ENCODE measurements at regions not wholly inside any gene's neighbourhood (a gene's known extent, or its start where the extent isn't known, plus 50 kb on each side); places are given as distances from the start of the nearest gene placed in this dataset.

DNA sequence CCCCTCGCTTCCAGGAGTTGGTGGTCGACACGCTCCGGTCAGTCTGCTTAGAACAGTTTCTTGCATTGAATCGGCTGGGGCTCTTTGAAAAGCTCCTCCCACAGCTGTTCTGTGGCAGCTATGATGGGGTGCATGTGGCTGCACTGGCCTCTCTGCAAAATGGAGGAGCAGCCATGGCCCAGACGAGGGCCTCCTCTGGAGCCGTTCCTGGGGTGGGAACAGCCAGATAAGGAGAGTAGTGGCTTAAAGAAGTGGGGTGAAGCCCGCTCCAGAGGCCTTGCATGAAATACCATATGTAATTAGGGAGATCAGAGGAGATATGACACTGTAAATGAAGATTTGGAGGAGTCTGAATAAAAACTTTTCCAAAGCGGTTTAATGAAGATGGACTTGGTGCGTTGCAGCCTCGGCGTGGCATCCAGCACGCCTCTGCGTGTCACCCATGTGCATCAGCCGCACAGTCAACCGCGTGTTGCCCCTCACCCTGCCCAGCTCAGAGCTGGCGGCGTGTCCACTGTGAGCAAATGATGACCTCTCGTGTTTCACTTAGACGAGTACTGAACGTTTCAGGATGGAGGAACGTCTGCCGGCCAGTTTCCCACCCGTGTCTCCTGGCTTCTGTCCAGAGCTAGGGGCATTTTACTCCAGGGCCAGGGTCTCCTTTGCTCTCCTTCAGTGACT, 199.2 kb downstream of the TEX29 start:
- no peak for DNase-seq

DNA sequence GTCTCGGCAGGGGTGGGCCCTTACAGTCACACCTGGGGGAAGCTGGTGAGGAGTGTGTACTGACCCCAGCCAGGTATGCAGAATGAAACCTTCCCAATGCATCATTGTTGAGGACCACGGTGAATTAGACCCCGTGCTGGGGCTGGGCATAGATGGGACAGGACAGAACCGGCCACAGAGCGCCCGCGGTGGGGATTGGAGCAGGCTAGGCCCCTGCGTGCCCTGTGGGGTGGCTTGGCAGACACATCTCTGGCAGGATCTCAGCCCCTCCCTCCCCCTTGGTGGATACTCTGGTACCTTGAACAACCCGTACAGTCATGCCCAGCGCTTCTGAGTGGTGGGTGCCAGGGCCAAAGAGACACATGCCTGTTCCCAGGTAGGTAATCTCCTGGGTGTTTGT, 200.6 kb downstream of the TEX29 start:
- no peak for DNase-seq

- DNase-seq: no peak
These were observed 201.3 kb downstream of the TEX29 start for GRCh38 chr13:111521691-111522229.

- DNase-seq: no peak
These were observed 205.1 kb downstream of the TEX29 start for GRCh38 chr13:111525320-111526118.

- no peak for DNase-seq
These were observed 206.5 kb downstream of the TEX29 start for GRCh38 chr13:111526922-111527321.

DNA sequence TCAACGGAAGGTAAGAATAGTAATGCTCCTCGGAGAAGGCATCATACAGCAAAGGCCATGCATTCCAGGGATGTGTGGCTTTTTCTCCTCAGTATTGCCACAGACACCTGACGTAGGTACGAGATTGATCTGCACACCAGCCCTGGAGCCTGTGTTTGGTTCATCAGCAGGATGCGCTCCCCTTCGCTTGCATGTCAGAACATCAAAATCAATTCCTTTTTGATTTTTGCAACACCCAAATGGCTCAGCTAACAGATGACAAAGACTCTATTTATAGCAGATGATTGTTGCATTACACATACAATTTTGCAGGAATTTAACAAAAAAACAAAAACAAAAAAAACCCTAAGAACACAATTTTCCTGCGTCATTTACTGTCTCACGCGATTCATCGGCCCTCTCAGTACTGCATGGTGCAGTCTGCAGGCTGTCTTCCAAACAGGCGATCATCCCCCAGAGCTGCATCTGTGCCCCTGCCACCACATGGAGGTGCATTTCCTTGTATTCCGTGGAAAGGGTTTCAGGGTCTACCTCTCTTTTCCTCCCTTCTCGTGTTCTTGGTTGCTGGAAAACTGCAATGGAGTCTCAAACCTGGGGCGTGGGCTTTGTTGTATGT, 207.3 kb downstream of the TEX29 start:
- no peak for DNase-seq

DNA sequence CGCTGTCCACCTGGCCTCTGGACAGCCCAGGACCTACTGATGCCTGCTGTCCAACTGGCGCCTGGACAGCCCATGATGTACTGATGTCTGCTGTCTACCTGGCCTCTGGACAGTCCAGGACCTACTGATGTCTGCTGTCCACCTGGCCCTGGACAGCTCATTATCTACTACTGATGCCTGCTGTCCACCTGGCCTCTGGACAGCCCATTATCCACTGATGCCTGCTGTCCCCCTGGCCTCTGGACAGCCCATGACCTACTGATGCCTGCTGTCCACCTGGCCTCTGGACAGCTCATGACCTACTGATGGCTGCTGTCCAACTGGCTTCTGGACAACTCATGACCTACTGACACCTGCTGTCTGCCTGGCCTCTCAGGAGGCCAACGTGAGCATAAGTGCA, 208.1 kb downstream of the TEX29 start:
- no peak for DNase-seq

DNA sequence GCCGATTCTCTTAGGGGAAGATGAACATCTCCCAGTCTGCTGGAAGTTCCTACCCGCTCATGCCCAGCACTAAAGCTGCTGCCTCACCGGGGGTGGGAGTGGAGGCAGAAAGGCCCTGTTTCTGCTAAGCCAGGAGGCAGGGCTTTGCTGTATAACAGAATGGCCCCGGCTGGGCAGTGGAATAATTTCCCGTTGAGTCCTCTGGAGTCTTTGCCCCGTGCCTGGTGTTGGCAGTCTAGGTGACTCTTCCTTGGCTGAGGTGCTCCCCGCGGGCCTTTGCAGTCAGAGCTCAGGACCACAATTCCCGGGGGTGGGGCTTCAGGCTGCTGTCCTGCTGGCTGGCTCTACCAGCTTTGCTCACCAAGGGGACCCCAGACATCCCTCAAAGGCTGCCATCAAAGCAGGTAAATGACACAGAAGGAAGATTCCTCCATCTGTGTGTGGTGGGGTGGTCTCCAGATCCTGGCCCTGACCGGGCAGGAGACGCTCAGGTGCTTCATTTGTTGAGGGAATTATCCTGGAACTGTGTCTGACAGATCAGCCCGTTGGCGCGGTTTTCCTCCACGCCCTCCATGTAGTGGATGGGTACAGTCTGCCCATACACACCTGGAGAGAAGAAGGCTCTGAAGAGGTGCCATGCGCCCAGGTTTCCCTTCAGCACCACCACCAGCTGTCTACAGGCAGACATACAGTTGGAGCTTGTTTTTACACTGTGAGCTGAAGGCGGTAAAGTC, 209.9 kb downstream of the TEX29 start:
- DNase-seq: no peak

DNA sequence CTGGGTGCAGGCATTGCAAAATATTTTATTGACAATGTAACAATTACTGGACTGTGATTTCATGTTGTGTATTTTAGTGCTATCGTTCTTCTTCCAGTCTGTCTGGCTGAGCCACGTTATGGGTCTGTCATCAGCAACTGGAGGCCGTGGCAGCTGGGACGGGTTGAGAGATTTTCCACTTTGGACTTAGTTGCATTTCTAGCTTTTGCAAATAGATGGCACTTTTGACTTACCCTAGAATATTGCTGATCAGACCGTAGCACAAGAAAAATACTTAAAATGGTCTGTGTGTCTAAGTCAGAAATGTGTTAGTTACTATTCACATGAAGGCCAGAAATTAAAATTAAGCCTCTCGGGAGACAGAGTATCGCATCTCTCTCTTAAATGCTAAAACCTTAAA, 211.1 kb downstream of the TEX29 start:
- no peak for DNase-seq

DNA sequence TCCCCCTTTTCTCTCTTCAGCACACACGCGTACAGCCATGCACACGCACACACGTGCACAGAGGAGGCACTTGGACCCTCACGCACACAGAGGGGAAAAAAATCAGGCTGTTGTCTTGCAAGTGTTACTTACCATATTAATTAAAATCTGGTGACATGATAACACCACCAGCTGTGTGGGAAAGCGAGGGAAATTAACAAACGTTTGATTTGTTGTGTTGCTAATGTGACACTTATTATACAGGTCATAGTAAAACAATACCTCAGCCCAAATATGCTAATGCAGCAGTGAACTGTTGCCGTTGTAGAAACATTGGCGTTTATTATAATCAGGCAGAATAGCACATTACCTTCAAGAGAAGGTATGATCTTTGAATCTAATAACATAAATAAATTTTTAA, 211.7 kb downstream of the TEX29 start:
- no peak for DNase-seq

DNA sequence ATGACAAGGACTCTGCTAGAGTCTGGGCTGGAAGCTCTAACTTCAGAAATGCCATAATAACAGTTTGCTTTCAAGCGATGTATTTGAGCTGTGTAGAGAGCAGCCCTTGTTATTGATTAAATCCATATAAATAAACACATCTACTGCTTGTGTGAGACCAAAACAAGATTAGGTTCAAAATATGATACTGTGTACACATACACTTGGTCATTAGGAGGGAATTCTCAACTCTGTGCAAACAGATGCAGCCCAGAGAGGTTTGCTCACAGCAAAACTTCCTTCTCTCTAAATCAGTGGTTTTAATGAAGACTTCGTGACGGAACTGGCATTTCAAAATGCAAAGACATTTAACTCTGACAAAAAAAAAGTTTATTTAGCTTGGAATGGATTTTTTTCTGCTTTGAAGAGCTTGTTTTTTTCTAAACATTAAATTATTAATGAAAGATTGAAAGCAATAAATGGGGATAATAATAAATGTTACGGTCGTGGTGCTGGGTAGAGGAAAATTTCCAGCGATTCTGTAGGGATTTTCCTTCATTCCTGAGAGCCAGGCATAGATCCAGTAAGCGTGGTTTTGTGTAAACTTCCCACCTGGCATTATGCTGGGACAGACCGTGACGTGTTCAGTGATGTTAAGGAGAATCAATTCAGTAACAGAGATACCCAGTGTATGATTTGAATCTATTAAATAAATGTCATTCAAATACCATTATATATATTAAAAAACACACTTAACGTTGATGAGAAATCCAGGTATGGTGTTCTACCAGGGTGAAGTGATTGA, 213.7 kb downstream of the TEX29 start:
- DNase-seq: no peak

DNA sequence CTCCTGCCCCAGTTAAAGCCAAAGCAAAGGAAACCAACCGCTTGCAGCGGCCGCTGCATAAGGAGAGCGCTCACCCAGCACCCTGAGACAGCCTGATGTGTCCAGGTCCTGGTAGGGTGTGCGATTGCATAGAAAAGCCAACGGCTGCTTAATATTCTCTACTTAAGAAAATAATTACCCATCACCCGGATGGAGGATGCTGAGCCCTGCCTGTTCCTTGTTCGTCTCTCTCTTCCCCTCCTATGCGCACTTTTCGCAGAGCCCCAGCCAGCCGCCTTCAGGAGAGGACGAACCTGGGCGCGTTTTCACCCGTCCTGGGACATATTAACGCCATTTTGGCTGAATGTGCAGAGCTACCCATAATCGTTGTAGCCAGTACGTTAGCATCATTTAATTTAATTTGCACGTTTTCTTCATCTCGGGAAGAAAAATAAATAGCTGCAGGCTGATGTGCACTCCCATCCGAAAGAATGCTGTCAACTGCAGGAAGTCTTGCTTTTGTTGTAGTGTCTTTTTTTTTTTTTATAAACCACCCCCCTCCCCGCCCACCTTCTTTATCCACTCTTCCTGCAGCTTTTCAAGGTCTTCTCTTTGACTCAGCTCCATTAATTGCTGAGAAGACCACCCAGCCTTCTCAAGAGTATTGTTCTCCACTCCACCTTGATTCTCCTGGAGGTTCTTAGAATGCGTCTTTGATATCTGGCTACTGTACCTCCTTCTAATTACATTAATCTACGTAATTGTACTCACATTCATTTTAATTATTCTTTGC, 214.5 kb downstream of the TEX29 start:
- DNase-seq: no peak

DNA sequence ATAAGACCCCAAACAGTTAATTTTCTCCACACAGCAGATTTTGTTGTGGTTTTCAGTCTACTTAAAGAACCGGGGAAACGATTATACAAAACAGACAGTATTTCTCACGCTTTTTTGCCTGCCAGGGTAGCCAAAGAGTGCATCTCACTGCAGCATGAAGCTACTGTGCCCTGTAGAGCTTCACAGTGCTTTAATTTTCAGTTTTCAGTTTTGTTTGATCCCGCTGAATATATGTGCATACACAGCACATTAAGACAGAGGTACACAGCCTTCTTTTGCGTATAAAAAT, 215.0 kb downstream of the TEX29 start:
- DNase-seq: no peak

- DNase-seq: no peak
These were observed 215.7 kb downstream of the TEX29 start for GRCh38 chr13:111536075-111536642.

GRCh38 chr13:111537115-111537728, 216.8 kb downstream of the TEX29 start:
- DNase-seq: no peak

DNA sequence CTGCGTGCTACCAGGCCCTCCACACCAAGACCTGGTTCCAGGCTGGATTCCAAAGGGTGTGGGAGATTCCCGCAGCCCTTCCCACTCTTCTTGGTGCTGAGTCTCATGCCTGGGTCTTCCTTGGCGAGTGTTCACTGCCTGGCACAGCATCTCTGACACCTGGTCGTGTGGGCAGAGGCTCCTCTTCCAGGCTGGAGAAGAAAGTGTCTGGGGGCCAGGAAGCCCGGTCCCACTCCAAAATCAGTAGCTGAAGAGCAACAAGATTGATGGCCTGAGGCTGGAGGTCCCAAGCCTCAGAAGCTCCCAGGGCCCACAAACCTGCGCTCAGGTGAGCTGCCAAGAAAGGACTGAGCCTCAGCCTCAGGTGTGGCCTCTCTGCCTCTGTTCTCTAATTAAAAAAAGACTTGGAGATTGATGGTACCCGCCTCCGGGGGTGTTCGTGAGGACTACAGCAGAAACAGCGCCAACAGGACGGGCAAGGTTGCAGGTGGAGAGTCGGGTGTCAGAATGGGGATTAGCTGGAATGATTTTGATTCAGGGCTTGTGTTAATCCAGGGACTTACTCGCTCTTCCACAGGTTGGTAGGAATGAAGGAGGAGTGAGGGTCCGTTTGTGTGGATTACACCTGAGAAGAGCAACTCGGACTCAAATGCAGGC, 217.5 kb downstream of the TEX29 start:
- no peak for DNase-seq

DNA sequence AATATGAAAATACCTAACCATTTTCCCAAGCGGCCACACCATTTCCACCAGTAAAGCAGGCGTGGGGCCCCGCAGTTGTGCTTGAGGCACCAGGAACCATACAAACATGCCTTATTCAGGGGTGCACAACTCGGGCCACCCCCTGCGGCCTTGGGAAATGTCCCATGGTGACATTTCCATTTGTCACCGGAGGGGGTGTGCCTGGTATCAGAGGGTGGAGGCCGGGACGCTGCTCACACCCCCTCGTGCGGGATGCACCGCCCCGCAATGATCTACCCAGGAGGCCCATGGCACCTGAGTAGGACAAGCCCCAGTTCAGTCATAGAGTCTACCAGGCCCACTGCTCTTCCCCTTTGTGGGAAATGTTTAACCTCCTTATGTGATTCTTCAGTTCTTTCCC, 218.8 kb downstream of the TEX29 start:
- DNase-seq: no peak

DNA sequence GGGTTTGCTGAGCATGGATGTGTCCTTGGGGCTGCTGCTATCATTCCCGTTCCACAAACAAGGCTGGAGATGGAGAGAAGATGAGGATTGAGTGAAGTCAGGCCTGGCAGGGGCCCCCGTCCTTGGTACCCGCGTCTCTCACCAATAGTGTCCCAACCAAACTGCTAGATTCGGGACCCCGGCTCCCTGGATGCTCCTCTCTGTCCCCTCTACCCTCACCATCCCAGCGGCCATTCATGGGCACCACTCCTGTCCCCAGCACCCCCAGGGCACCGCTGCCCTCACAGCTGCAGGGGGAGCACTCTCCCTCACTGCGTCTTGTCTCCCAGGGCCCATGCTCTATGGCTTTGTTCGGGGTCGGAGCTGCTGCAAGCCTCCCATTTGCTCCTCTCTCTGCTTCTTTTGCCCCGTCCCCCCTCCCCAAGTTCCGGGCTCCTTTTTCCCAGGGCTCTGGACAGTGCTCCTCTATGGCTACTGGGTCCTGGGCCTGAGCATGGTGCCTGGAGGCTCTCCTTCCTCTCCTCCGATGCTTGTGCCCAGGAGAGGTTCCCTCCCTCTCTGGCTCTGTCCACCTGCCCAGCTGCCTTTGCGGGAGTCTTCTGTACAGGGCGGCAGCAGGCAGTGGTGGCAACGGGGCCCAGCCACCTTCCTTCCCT, 219.5 kb downstream of the TEX29 start:
- no peak for DNase-seq

- DNase-seq: no peak
These were observed 220.0 kb downstream of the TEX29 start for GRCh38 chr13:111540486-111540885.

GRCh38 chr13:111541345-111541744, 220.9 kb downstream of the TEX29 start:
- no peak for DNase-seq
